Activated CD4-positive, alpha-beta T cell treated with anti-CD3 and anti-CD28 coated beads for 36 hours (primary cell): ENCODE measurements at regions not wholly inside any gene's neighbourhood (a gene's known extent, or its start where the extent isn't known, plus 50 kb on each side); places are given as distances from the start of the nearest gene placed in this dataset.

Source experiments
- ATAC-seq: fragments of 200-7000 bp; cut with Tn5 transposase; one replicate; pipeline ENCODE4 v1.10.0; 2021; ENCODE audit warnings: mild to moderate bottlenecking, moderate library complexity
- CTCF ChIA-PET: fragments of 350-600 bp; sonication (Branson Sonifier 250); formaldehyde crosslinking; loops from one replicate; lab custom pipeline; 2021; ENCODE audit warnings: antibody characterized with exemption; lab: Charles Lee
- POLR2A ChIA-PET: fragments of 350-600 bp; sonication (Branson Sonifier 250); formaldehyde crosslinking; loops from one replicate; lab custom pipeline; 2021; ENCODE audit warnings: antibody characterized with exemption, inconsistent platforms; lab: Charles Lee
- DNase-seq: peaks from one replicate; pipeline ENCODE4 v3.0.0-alpha.2; 2020
- H3K27ac Mint-ChIP-seq: one replicate; pipeline ENCODE4 v1.8.0; 2021; ENCODE audit warnings: mixed read lengths
- H3K27me3 Mint-ChIP-seq: one replicate; pipeline ENCODE4 v1.8.0; 2021; ENCODE audit warnings: mixed read lengths
- H3K36me3 Mint-ChIP-seq: one replicate; pipeline ENCODE4 v1.8.0; 2021; ENCODE audit warnings: low read depth, mixed read lengths
- H3K4me1 Mint-ChIP-seq: one replicate; pipeline ENCODE4 v1.8.0; 2021; ENCODE audit warnings: mixed read lengths
- H3K4me3 Mint-ChIP-seq: one replicate; pipeline ENCODE4 v1.8.0; 2021; ENCODE audit warnings: mild to moderate bottlenecking, moderate library complexity, mixed read lengths
- H3K9me3 Mint-ChIP-seq: one replicate; pipeline ENCODE4 v1.8.0; 2021; ENCODE audit warnings: low read depth, mixed read lengths
- intact Hi-C, 2 experiments: fragments of 100-400 bp; cut with DNase I in 1 of 2; cut with micrococcal nuclease in 1 of 2; formaldehyde crosslinking; loops; one replicate each; pipeline versions ENCODE4 v1.14.2 to v1.15.1; 2022 to 2024; cut with DNase I, micrococcal nuclease

- CTCF ChIA-PET, result interaction anchor here (1.1 kb wide), 1 partner anchor 27 kb away, joined by 3 read pairs; no protein-coding TSS in a partner anchor
- no peak overlapping the region for H3K27ac Mint-ChIP-seq
- no peak overlapping the region for H3K4me3 Mint-ChIP-seq
- POLR2A ChIA-PET, result no interaction called here
- no peaks in the 10 kb centered on the region for H3K27me3 Mint-ChIP-seq
- intact Hi-C loops, result no loop called here
- H3K36me3 Mint-ChIP-seq, result no peaks in the 10 kb centered on the region
- no peaks in the 10 kb centered on the region for H3K4me1 Mint-ChIP-seq
- H3K9me3 Mint-ChIP-seq, result peaks cover 7% of the 10 kb centered on the region
- ATAC-seq (no peak), DNase-seq (no peak)
Measured at GRCh38 chr3:83514130-83514914, 1444.5 kb upstream of the CADM2 start.

- DNase-seq (no peak), ATAC-seq (no peak)
- Mint-ChIP-seq H3K36me3 (no peaks in the 10 kb centered on the region), H3K27ac (no peak overlapping the region), H3K4me3 (no peak overlapping the region), H3K27me3 (no peaks in the 10 kb centered on the region), H3K4me1 (no peaks in the 10 kb centered on the region), H3K9me3 (peaks cover 7% of the 10 kb centered on the region)
- ChIA-PET CTCF (interaction anchor here (1.1 kb wide), 1 partner anchor 28 kb away, joined by 3 read pairs; no protein-coding TSS in a partner anchor), POLR2A (no interaction called here)
- intact Hi-C loops, result no loop called here
Measured at GRCh38 chr3:83515123-83515522, 1443.7 kb upstream of the CADM2 start.

GRCh38 chr3:83523470-83524073, 1435.2 kb upstream of the CADM2 start:
- ATAC-seq (no peak), DNase-seq (peak; percentile 38)
- H3K4me1 Mint-ChIP-seq, result no peaks in the 10 kb centered on the region
- no peaks in the 10 kb centered on the region for H3K36me3 Mint-ChIP-seq
- no peak overlapping the region for H3K4me3 Mint-ChIP-seq
- no peaks in the 10 kb centered on the region for H3K27me3 Mint-ChIP-seq
- H3K9me3 Mint-ChIP-seq, result no peaks in the 10 kb centered on the region
- intact Hi-C loops, result loop anchor here in 1 of 2 experiments (2.0 kb wide), 1 partner anchor 1613 kb away; no protein-coding TSS in a partner anchor
- no peak overlapping the region for H3K27ac Mint-ChIP-seq
- POLR2A ChIA-PET, result no interaction called here
- CTCF ChIA-PET, result no interaction called here

GRCh38 chr3:83524901-83525300, 1433.9 kb upstream of the CADM2 start:
- no peak for ATAC-seq
- DNase-seq, result no peak
- Mint-ChIP-seq H3K36me3 (no peaks in the 10 kb centered on the region), H3K4me1 (no peaks in the 10 kb centered on the region), H3K9me3 (no peaks in the 10 kb centered on the region), H3K27ac (no peak overlapping the region), H3K4me3 (no peak overlapping the region), H3K27me3 (no peaks in the 10 kb centered on the region)
- CTCF ChIA-PET, result no interaction called here
- intact Hi-C loops, result no loop called here
- POLR2A ChIA-PET, result no interaction called here

- no peaks in the 10 kb centered on the region for H3K27me3 Mint-ChIP-seq
- DNase-seq, result no peak
- H3K27ac Mint-ChIP-seq, result no peak overlapping the region
- no peaks in the 10 kb centered on the region for H3K36me3 Mint-ChIP-seq
- intact Hi-C loops, result no loop called here
- H3K4me3 Mint-ChIP-seq, result no peak overlapping the region
- ChIA-PET CTCF (no interaction called here), POLR2A (no interaction called here)
- no peak for ATAC-seq
- peaks cover 15% of the 10 kb centered on the region for H3K9me3 Mint-ChIP-seq
- no peaks in the 10 kb centered on the region for H3K4me1 Mint-ChIP-seq
Measured at GRCh38 chr3:83559082-83559481, 1399.7 kb upstream of the CADM2 start.

GRCh38 chr3:83567935-83568334, 1390.9 kb upstream of the CADM2 start:
- DNase-seq (no peak), ATAC-seq (no peak)
- H3K36me3 Mint-ChIP-seq, result no peaks in the 10 kb centered on the region
- no peaks in the 10 kb centered on the region for H3K27me3 Mint-ChIP-seq
- intact Hi-C loops, result no loop called here
- no peaks in the 10 kb centered on the region for H3K4me1 Mint-ChIP-seq
- H3K27ac Mint-ChIP-seq, result no peak overlapping the region
- H3K4me3 Mint-ChIP-seq, result no peak overlapping the region
- ChIA-PET CTCF (no interaction called here), POLR2A (no interaction called here)
- H3K9me3 Mint-ChIP-seq, result peaks cover 2% of the 10 kb centered on the region

GRCh38 chr3:83581546-83581945, 1377.2 kb upstream of the CADM2 start:
- intact Hi-C loops, result no loop called here
- Mint-ChIP-seq H3K9me3 (peaks cover 9% of the 10 kb centered on the region), H3K36me3 (no peaks in the 10 kb centered on the region), H3K27me3 (no peaks in the 10 kb centered on the region), H3K27ac (no peak overlapping the region), H3K4me3 (no peak overlapping the region), H3K4me1 (no peaks in the 10 kb centered on the region)
- ChIA-PET POLR2A (no interaction called here), CTCF (interaction anchor here (0.8 kb wide), 1 partner anchor 40 kb away, joined by 3 read pairs; no protein-coding TSS in a partner anchor)
- ATAC-seq (no peak), DNase-seq (no peak)

GRCh38 chr3:83601704-83602103, 1357.1 kb upstream of the CADM2 start:
- ChIA-PET CTCF (no interaction called here), POLR2A (no interaction called here)
- no peaks in the 10 kb centered on the region for H3K4me1 Mint-ChIP-seq
- intact Hi-C loops, result no loop called here
- H3K36me3 Mint-ChIP-seq, result no peaks in the 10 kb centered on the region
- H3K4me3 Mint-ChIP-seq, result no peak overlapping the region
- no peaks in the 10 kb centered on the region for H3K27me3 Mint-ChIP-seq
- no peak overlapping the region for H3K27ac Mint-ChIP-seq
- ATAC-seq (no peak), DNase-seq (no peak)
- peaks cover 9% of the 10 kb centered on the region for H3K9me3 Mint-ChIP-seq

GRCh38 chr3:83622526-83622925, 1336.3 kb upstream of the CADM2 start:
- DNase-seq (no peak), ATAC-seq (no peak)
- no peaks in the 10 kb centered on the region for H3K36me3 Mint-ChIP-seq
- peaks cover 10% of the 10 kb centered on the region for H3K9me3 Mint-ChIP-seq
- no peaks in the 10 kb centered on the region for H3K4me1 Mint-ChIP-seq
- no peak overlapping the region for H3K4me3 Mint-ChIP-seq
- POLR2A ChIA-PET, result no interaction called here
- H3K27me3 Mint-ChIP-seq, result no peaks in the 10 kb centered on the region
- CTCF ChIA-PET, result no interaction called here
- intact Hi-C loops, result no loop called here
- no peak overlapping the region for H3K27ac Mint-ChIP-seq

- DNase-seq (no peak), ATAC-seq (no peak)
- H3K36me3 Mint-ChIP-seq, result no peaks in the 10 kb centered on the region
- no peak overlapping the region for H3K4me3 Mint-ChIP-seq
- no peaks in the 10 kb centered on the region for H3K4me1 Mint-ChIP-seq
- ChIA-PET POLR2A (no interaction called here), CTCF (no interaction called here)
- intact Hi-C loops, result no loop called here
- H3K27me3 Mint-ChIP-seq, result no peaks in the 10 kb centered on the region
- H3K27ac Mint-ChIP-seq, result no peak overlapping the region
- peaks cover 2% of the 10 kb centered on the region for H3K9me3 Mint-ChIP-seq
Measured at GRCh38 chr3:83625261-83625660, 1333.5 kb upstream of the CADM2 start.

GRCh38 chr3:83628471-83628870, 1330.3 kb upstream of the CADM2 start:
- peaks cover 4% of the 10 kb centered on the region for H3K9me3 Mint-ChIP-seq
- intact Hi-C loops, result no loop called here
- no peak for ATAC-seq
- no peak overlapping the region for H3K4me3 Mint-ChIP-seq
- H3K36me3 Mint-ChIP-seq, result no peaks in the 10 kb centered on the region
- H3K27me3 Mint-ChIP-seq, result no peaks in the 10 kb centered on the region
- no peaks in the 10 kb centered on the region for H3K4me1 Mint-ChIP-seq
- ChIA-PET POLR2A (no interaction called here), CTCF (no interaction called here)
- no peak overlapping the region for H3K27ac Mint-ChIP-seq
- DNase-seq, result no peak

- no peak overlapping the region for H3K27ac Mint-ChIP-seq
- POLR2A ChIA-PET, result no interaction called here
Measured at GRCh38 chr3:83632526-83632925, 1326.3 kb upstream of the CADM2 start.

More at GRCh38 chr3:83632526-83632925, 1326.3 kb upstream of the CADM2 start:
- ATAC-seq (no peak), DNase-seq (no peak)
- intact Hi-C loops, result loop anchor here in 1 of 2 experiments (10.0 kb wide), 1 partner anchor 1148 kb away; no protein-coding TSS in a partner anchor
- H3K4me3 Mint-ChIP-seq, result no peak overlapping the region
- no peaks in the 10 kb centered on the region for H3K4me1 Mint-ChIP-seq
- CTCF ChIA-PET, result no interaction called here
- H3K27me3 Mint-ChIP-seq, result no peaks in the 10 kb centered on the region
- H3K9me3 Mint-ChIP-seq, result peaks cover 6% of the 10 kb centered on the region
- no peaks in the 10 kb centered on the region for H3K36me3 Mint-ChIP-seq
